ENCODE measurements at regions not wholly inside any gene's neighbourhood (a gene's known extent, or its start where the extent isn't known, plus 50 kb on each side); places are given as distances from the start of the nearest gene placed in this dataset.

DNA sequence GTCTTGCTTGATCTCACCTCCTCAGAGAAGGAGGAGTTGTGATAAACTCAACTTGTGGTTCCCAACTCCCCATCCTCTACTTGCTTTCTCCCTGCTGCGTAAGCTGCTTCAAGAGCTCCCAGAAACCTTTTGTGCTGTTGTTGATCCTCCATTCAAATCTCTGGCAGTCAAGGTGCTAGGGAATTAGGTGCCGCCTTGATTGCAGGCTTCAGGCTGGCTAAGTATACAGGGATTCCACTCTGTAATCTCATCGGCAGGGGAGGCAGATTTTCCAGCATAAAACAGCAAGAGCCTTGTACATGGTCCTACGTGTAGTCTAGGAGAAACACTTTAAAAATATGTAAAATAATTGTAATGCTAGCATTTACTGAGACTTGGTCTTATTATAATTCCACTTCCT is 116.2 kb upstream of the DDX18 start:
- H3K14ac ChIP-seq (ENCODE audit: low read length), result no peak overlapping the region
- H3K27me3 ChIP-seq (ENCODE audit: control insufficient read depth in 3 of 3, insufficient read depth in 3 of 3, low read depth in 1 of 3, low read length in 3 of 3), result no peaks in the 10 kb centered on the region
- H3K23ac ChIP-seq (ENCODE audit: low read depth, low read length, poor library complexity), result no peak overlapping the region
- H3K9ac ChIP-seq (ENCODE audit: low read depth, low read length, poor library complexity), result no peak overlapping the region
- H3K79me1 ChIP-seq (ENCODE audit: low read depth, low read length), result no peaks in the 10 kb centered on the region
- no peaks in the 10 kb centered on the region for H3K4me1 ChIP-seq (ENCODE audit: control insufficient read depth in 2 of 2, insufficient read depth in 1 of 2, low read depth in 1 of 2, low read length in 2 of 2)
- no peaks in the 10 kb centered on the region for H3K36me3 ChIP-seq (replicated peaks in 1 of 2; ENCODE audit: control insufficient read depth in 2 of 2, insufficient read depth in 2 of 2, low read length in 2 of 2)
- no peak overlapping the region for H3K27ac ChIP-seq (replicated peaks; ENCODE audit: low read length)
- no peak overlapping the region for H2AFZ ChIP-seq (ENCODE audit: low read length)
- no peaks in the 10 kb centered on the region for H3K9me3 ChIP-seq (replicated peaks in 1 of 2; ENCODE audit: control insufficient read depth in 2 of 2, insufficient read depth in 1 of 2, low read depth in 1 of 2, low read length in 2 of 2)
- no peak overlapping the region for H4K8ac ChIP-seq (ENCODE audit: low read depth, low read length)
- no peak overlapping the region for H2BK120ac ChIP-seq (ENCODE audit: low read depth, low read length)
- H2BK15ac ChIP-seq (ENCODE audit: low read length), result no peak overlapping the region
- H2BK5ac ChIP-seq (ENCODE audit: low read length), result no peak overlapping the region
- no peak overlapping the region for H2AK5ac ChIP-seq (ENCODE audit: low read depth, low read length)
- DNase-seq (ENCODE audit: low spot score), result no peak
- no peak overlapping the region for H4K91ac ChIP-seq (ENCODE audit: low read depth, low read length, poor library complexity)
- no peak overlapping the region for H3K18ac ChIP-seq (ENCODE audit: low read length)
- no peak overlapping the region for H3K4ac ChIP-seq (ENCODE audit: low read length)
- H3K4me3 ChIP-seq (ENCODE audit: low read length in 2 of 2), result no peak overlapping the region
- H3K4me2 ChIP-seq (ENCODE audit: insufficient read depth, low read length, poor library complexity, severe bottlenecking), result no peak overlapping the region
- WGBS, 2 donors (ENCODE audit: extremely low coverage in 2 of 2, insufficient read length in 2 of 2, insufficient replicate concordance in 1 of 2), result no CpG with 5 or more reads among the region's 4 CpGs
- no peak overlapping the region for H2BK12ac ChIP-seq (ENCODE audit: low read length)

DNA sequence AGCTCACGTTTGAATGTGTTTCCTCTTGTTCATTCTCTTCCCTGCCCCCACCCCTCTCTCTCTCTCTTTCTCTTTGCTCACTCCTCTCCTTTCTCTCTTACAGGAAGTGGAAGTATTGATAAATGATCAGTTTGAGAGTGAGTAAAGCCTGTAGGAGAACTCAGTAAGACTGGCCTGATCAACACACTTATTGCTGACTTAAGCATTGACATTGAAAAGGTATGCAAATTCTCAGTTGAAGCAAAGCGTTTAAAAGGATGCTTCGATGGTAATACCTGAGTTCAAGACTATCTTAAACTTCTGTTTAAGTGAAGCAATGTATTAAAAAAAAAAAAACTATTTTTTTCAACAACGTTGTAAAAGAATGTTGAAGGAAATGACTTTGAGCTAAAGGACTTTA is 115.7 kb upstream of the DDX18 start:
- Histone ChIP-seq H3K9me3 (replicated peaks in 1 of 2; ENCODE audit: control insufficient read depth in 2 of 2, insufficient read depth in 1 of 2, low read depth in 1 of 2, low read length in 2 of 2) (no peaks in the 10 kb centered on the region), H2BK15ac (ENCODE audit: low read length) (no peak overlapping the region)

DNA sequence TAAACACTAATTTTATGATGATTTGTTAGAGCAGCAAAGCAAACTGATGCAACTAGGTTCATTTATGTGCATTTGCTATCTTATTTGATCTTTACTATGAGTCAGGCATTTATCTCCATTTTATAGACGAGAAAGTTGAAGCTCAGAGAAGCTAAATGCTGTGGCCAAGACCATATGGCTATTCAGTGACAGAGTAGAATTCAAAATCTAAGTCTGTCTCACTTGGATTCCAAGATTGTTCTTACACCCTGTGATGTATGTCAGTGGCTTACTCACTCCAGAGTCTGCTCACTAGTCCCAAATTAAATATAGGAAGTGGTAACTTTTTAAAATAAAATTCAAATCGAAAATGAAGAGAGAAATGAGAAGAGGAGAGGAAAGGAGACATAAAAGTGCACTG is 114.0 kb upstream of the DDX18 start:
- Histone ChIP-seq H2AFZ (ENCODE audit: low read length) (no peak overlapping the region), H3K4ac (ENCODE audit: low read length) (no peak overlapping the region), H2BK5ac (ENCODE audit: low read length) (no peak overlapping the region), H3K4me3 (ENCODE audit: low read length in 2 of 2) (no peak overlapping the region), H4K91ac (ENCODE audit: low read depth, low read length, poor library complexity) (no peak overlapping the region), H3K18ac (ENCODE audit: low read length) (no peak overlapping the region), H3K23ac (ENCODE audit: low read depth, low read length, poor library complexity) (no peak overlapping the region), H4K8ac (ENCODE audit: low read depth, low read length) (no peak overlapping the region), H2BK120ac (ENCODE audit: low read depth, low read length) (no peak overlapping the region), H3K27me3 (ENCODE audit: control insufficient read depth in 3 of 3, insufficient read depth in 3 of 3, low read depth in 1 of 3, low read length in 3 of 3) (no peaks in the 10 kb centered on the region), H2AK5ac (ENCODE audit: low read depth, low read length) (no peak overlapping the region), H2BK15ac (ENCODE audit: low read length) (no peak overlapping the region), H3K36me3 (replicated peaks in 1 of 2; ENCODE audit: control insufficient read depth in 2 of 2, insufficient read depth in 2 of 2, low read length in 2 of 2) (no peaks in the 10 kb centered on the region), H3K9ac (ENCODE audit: low read depth, low read length, poor library complexity) (no peak overlapping the region), H3K27ac (replicated peaks; ENCODE audit: low read length) (no peak overlapping the region), H3K9me3 (replicated peaks in 1 of 2; ENCODE audit: control insufficient read depth in 2 of 2, insufficient read depth in 1 of 2, low read depth in 1 of 2, low read length in 2 of 2) (no peaks in the 10 kb centered on the region), H3K14ac (ENCODE audit: low read length) (no peak overlapping the region), H2BK12ac (ENCODE audit: low read length) (no peak overlapping the region), H3K4me2 (ENCODE audit: insufficient read depth, low read length, poor library complexity, severe bottlenecking) (no peak overlapping the region), H3K4me1 (ENCODE audit: control insufficient read depth in 2 of 2, insufficient read depth in 1 of 2, low read depth in 1 of 2, low read length in 2 of 2) (no peaks in the 10 kb centered on the region), H3K79me1 (ENCODE audit: low read depth, low read length) (no peaks in the 10 kb centered on the region)
- no CpG with 5 or more reads among the region's 2 CpGs for WGBS, 2 donors (ENCODE audit: extremely low coverage in 2 of 2, insufficient read length in 2 of 2, insufficient replicate concordance in 1 of 2)
- DNase-seq (ENCODE audit: low spot score), result no peak

More for the DNA sequence above, 115.7 kb upstream of the DDX18 start:
- Histone ChIP-seq H3K27ac (replicated peaks; ENCODE audit: low read length) (no peak overlapping the region), H3K36me3 (replicated peaks in 1 of 2; ENCODE audit: control insufficient read depth in 2 of 2, insufficient read depth in 2 of 2, low read length in 2 of 2) (no peaks in the 10 kb centered on the region), H3K4me1 (ENCODE audit: control insufficient read depth in 2 of 2, insufficient read depth in 1 of 2, low read depth in 1 of 2, low read length in 2 of 2) (no peaks in the 10 kb centered on the region), H3K9ac (ENCODE audit: low read depth, low read length, poor library complexity) (no peak overlapping the region), H3K23ac (ENCODE audit: low read depth, low read length, poor library complexity) (no peak overlapping the region), H2AK5ac (ENCODE audit: low read depth, low read length) (no peak overlapping the region), H3K79me1 (ENCODE audit: low read depth, low read length) (no peaks in the 10 kb centered on the region), H2BK120ac (ENCODE audit: low read depth, low read length) (no peak overlapping the region), H2BK12ac (ENCODE audit: low read length) (no peak overlapping the region), H3K14ac (ENCODE audit: low read length) (no peak overlapping the region), H3K18ac (ENCODE audit: low read length) (no peak overlapping the region), H2BK5ac (ENCODE audit: low read length) (no peak overlapping the region), H3K4me3 (ENCODE audit: low read length in 2 of 2) (no peak overlapping the region), H3K4ac (ENCODE audit: low read length) (no peak overlapping the region), H3K27me3 (ENCODE audit: control insufficient read depth in 3 of 3, insufficient read depth in 3 of 3, low read depth in 1 of 3, low read length in 3 of 3) (no peaks in the 10 kb centered on the region), H2AFZ (ENCODE audit: low read length) (no peak overlapping the region), H3K4me2 (ENCODE audit: insufficient read depth, low read length, poor library complexity, severe bottlenecking) (no peak overlapping the region), H4K8ac (ENCODE audit: low read depth, low read length) (no peak overlapping the region), H4K91ac (ENCODE audit: low read depth, low read length, poor library complexity) (no peak overlapping the region)
- whole genome bisulfite sequencing, 2 donors (ENCODE audit: extremely low coverage in 2 of 2, insufficient read length in 2 of 2, insufficient replicate concordance in 1 of 2), result no CpG with 5 or more reads among the region's 4 CpGs
- DNase-seq (ENCODE audit: low spot score), result no peak

DNA sequence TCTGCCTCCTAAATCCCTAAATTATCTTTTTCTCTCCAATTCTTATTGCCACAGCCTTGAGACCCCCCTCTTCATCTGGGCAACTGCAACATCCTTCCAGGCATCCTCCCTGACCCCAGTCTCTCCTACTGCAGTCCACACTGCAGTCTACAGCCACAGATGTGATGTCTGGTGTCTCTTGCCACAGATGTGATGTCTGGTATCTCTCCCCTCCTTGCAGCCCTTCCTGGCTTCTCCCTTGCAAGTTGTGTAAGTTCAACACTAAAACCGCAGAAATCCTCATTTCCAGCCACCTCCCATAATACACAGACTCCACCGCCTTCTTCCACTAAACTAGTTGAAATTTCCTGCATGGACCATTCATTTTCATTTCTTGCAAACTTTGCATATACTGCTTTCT is 113.1 kb upstream of the DDX18 start:
- Histone ChIP-seq H3K23ac (ENCODE audit: low read depth, low read length, poor library complexity) (no peak overlapping the region), H3K4me1 (ENCODE audit: control insufficient read depth in 2 of 2, insufficient read depth in 1 of 2, low read depth in 1 of 2, low read length in 2 of 2) (no peaks in the 10 kb centered on the region), H2BK15ac (ENCODE audit: low read length) (no peak overlapping the region), H3K18ac (ENCODE audit: low read length) (no peak overlapping the region), H3K4ac (ENCODE audit: low read length) (no peak overlapping the region), H3K9me3 (replicated peaks in 1 of 2; ENCODE audit: control insufficient read depth in 2 of 2, insufficient read depth in 1 of 2, low read depth in 1 of 2, low read length in 2 of 2) (no peaks in the 10 kb centered on the region), H4K8ac (ENCODE audit: low read depth, low read length) (no peak overlapping the region), H3K27ac (replicated peaks; ENCODE audit: low read length) (no peak overlapping the region), H3K27me3 (ENCODE audit: control insufficient read depth in 3 of 3, insufficient read depth in 3 of 3, low read depth in 1 of 3, low read length in 3 of 3) (no peaks in the 10 kb centered on the region), H3K9ac (ENCODE audit: low read depth, low read length, poor library complexity) (no peak overlapping the region), H2BK120ac (ENCODE audit: low read depth, low read length) (no peak overlapping the region), H3K4me3 (ENCODE audit: low read length in 2 of 2) (no peak overlapping the region), H3K14ac (ENCODE audit: low read length) (no peak overlapping the region), H3K36me3 (replicated peaks in 1 of 2; ENCODE audit: control insufficient read depth in 2 of 2, insufficient read depth in 2 of 2, low read length in 2 of 2) (no peaks in the 10 kb centered on the region), H2BK12ac (ENCODE audit: low read length) (no peak overlapping the region), H2BK5ac (ENCODE audit: low read length) (no peak overlapping the region), H4K91ac (ENCODE audit: low read depth, low read length, poor library complexity) (no peak overlapping the region), H2AFZ (ENCODE audit: low read length) (no peak overlapping the region), H2AK5ac (ENCODE audit: low read depth, low read length) (no peak overlapping the region), H3K4me2 (ENCODE audit: insufficient read depth, low read length, poor library complexity, severe bottlenecking) (no peak overlapping the region), H3K79me1 (ENCODE audit: low read depth, low read length) (no peaks in the 10 kb centered on the region)
- WGBS, 2 donors (ENCODE audit: extremely low coverage in 2 of 2, insufficient read length in 2 of 2, insufficient replicate concordance in 1 of 2), result no CpG with 5 or more reads among the region's 2 CpGs
- no peak for DNase-seq (ENCODE audit: low spot score)

Measured in neuronal stem cell (in vitro differentiated cells).